Sigmoid colon (tissue), 6 donors: ENCODE measurements at regions not wholly inside any gene's neighbourhood (a gene's known extent, or its start where the extent isn't known, plus 50 kb on each side); places are given as distances from the start of the nearest gene placed in this dataset.

Experiments
- DNase-seq: peaks from one replicate; pipeline ENCODE4 v3.0.0-alpha.2; 2019
- H3K27ac ChIP-seq, 4 donors: fragments of 200-600 bp; sonication (generic); one replicate each; pipeline ENCODE4 v1.5.1; 2016 to 2019; ENCODE audit warnings: mild to moderate bottlenecking in 1 of 4
- H3K27me3 ChIP-seq, 3 donors: fragments of 200-600 bp; sonication (generic); one replicate each; pipeline ENCODE4 v1.5.1; 2019; ENCODE audit warnings: mild to moderate bottlenecking in 1 of 3
- H3K36me3 ChIP-seq, 4 donors: fragments of 200-600 bp; sonication (generic); one replicate each; pipeline ENCODE4 v1.5.1; 2016 to 2019
- H3K4me1 ChIP-seq, 4 donors: fragments of 200-600 bp; sonication (generic); one replicate each; pipeline ENCODE4 v1.5.1; 2017 to 2019
- H3K4me3 ChIP-seq, 4 donors: fragments of 200-600 bp; sonication (generic); one replicate each; pipeline ENCODE4 v1.5.1; 2017 to 2019; ENCODE audit warnings: mild to moderate bottlenecking in 2 of 4, moderate library complexity in 1 of 4
- H3K9me3 ChIP-seq, 4 donors: fragments of 200-600 bp in 3 of 4; sonication (generic) in 3 of 4; one replicate each; pipeline versions ENCODE4 v1.5.1 to v1.6.1; 2013 to 2019
- EP300 ChIP-seq, 4 donors: sonication (generic); formaldehyde crosslinking; IDR thresholded peaks; one replicate each; pipeline ENCODE4 v1.6.1; 2017; ENCODE audit warnings: antibody characterized with exemption in 4 of 4
- POLR2A ChIP-seq, 2 donors: fragments of 450-650 bp; IDR thresholded peaks; one replicate each; pipeline ENCODE4 v1.6.1; 2016; ENCODE audit warnings: antibody characterized with exemption in 2 of 2, mild to moderate bottlenecking in 2 of 2, moderate library complexity in 2 of 2
- POLR2AphosphoS5 ChIP-seq, 4 donors: sonication (generic); formaldehyde crosslinking; IDR thresholded peaks; one replicate each; pipeline ENCODE4 v1.6.1; 2017; ENCODE audit warnings: antibody characterized with exemption in 4 of 4
- WGBS, 2 donors: extraction: QIAGEN DNeasy Blood & Tissue Kit; methylation state at CpG; one replicate each; pipeline ENCODE4 v1.1.7; 2013; 5-methylcytosine and 5-hydroxymethylcytosine counted together
- intact Hi-C: fragments of 100-400 bp; cut with DNase I; formaldehyde crosslinking; loops from one replicate; pipeline ENCODE4 v1.15.1; 2023
- TF ChIP-seq, protein P1 (sequence below), 4 experiments: fragments of 450-650 bp in 3 of 4; fragments of 200-600 bp in 1 of 4; IDR thresholded peaks; one replicate each; pipeline ENCODE4 v1.5.1; 2016 to 2019; ENCODE audit warnings: antibody characterized with exemption in 4 of 4, mild to moderate bottlenecking in 3 of 4, moderate library complexity in 2 of 4
- donor health status: healthy with polysubstance abuse.
- donor health status: healthy.

- no peaks in the 10 kb centered on the region for H3K9me3 ChIP-seq
- no peaks in the 10 kb centered on the region for H3K27me3 ChIP-seq
- peaks cover 0 to 12% (median 0%) of the 10 kb centered on the region in 4 donors for H3K4me1 ChIP-seq
- no peaks in the 10 kb centered on the region for H3K36me3 ChIP-seq
- no peak for DNase-seq
- WGBS, 2 donors, result 56 to 91% methylated on average over 11 of the region's 11 CpGs
- intact Hi-C loops, result no loop called here
- no peak overlapping the region for H3K4me3 ChIP-seq
- no peak for TF ChIP-seq POLR2A (IDR thresholded peaks at IDR 0.05)
- TF ChIP-seq EP300 (IDR thresholded peaks at IDR 0.05), result no peak
- no peak for TF ChIP-seq POLR2AphosphoS5 (IDR thresholded peaks at IDR 0.05)
- TF ChIP-seq, protein P1, sequence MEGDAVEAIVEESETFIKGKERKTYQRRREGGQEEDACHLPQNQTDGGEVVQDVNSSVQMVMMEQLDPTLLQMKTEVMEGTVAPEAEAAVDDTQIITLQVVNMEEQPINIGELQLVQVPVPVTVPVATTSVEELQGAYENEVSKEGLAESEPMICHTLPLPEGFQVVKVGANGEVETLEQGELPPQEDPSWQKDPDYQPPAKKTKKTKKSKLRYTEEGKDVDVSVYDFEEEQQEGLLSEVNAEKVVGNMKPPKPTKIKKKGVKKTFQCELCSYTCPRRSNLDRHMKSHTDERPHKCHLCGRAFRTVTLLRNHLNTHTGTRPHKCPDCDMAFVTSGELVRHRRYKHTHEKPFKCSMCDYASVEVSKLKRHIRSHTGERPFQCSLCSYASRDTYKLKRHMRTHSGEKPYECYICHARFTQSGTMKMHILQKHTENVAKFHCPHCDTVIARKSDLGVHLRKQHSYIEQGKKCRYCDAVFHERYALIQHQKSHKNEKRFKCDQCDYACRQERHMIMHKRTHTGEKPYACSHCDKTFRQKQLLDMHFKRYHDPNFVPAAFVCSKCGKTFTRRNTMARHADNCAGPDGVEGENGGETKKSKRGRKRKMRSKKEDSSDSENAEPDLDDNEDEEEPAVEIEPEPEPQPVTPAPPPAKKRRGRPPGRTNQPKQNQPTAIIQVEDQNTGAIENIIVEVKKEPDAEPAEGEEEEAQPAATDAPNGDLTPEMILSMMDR (IDR thresholded peaks at IDR 0.05), result no peak
- H3K27ac ChIP-seq, result no peak overlapping the region
Observed at GRCh38 chr2:60100034-60100433, 453.4 kb downstream of the BCL11A start.

DNA sequence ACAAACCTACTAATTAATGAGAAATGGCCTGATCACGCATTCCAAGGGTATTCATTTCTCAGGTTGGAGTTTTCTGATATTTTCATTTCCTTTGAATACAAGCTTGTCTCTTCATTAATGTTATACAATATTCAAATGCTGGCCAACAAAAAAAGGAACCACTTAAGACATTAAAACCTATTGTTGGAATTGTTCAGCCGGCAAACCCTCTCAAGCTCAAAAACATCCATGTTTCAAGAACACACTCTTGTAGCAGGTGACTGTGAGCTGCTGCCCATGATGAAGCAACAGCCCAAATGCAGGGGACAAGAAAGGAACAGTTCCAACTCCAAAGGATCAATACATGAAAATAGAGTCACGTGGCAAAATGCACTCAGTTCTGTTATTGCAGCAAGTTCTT is 454.5 kb downstream of the BCL11A start:
- no peak for TF ChIP-seq POLR2A (IDR thresholded peaks at IDR 0.05)
- TF ChIP-seq, protein P1 (IDR thresholded peaks at IDR 0.05), result no peak
- no peak for TF ChIP-seq EP300 (IDR thresholded peaks at IDR 0.05)
- no peak for TF ChIP-seq POLR2AphosphoS5 (IDR thresholded peaks at IDR 0.05)
- no peak for DNase-seq
- intact Hi-C loops, result no loop called here
- Histone ChIP-seq H3K27ac (no peak overlapping the region), H3K36me3 (no peaks in the 10 kb centered on the region), H3K9me3 (no peaks in the 10 kb centered on the region), H3K4me3 (no peak overlapping the region), H3K4me1 (peaks cover 0 to 12% (median 0%) of the 10 kb centered on the region in 4 donors), H3K27me3 (no peaks in the 10 kb centered on the region)
- WGBS, 2 donors, result 72 to 93% methylated on average over 3 of the region's 3 CpGs

DNA sequence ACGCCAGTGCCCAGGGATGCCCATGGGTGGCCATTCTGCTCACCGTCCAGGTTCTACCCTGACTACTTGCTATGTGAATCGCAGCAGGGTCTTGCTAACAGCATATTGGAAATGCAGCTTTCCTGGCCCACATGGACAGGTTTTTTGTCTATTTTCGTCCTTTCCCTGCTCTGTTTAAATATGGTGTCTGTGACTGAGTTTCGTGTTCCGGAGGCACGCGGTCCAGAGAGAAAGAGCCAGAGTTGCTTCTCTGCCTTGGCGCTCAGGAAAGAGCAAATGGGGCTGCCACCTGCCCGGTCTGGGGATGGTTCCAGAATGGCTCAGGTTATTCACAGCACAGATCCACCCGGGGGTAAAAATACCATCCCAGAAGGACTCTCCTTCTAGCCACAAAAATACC is 456.2 kb downstream of the BCL11A start:
- Histone ChIP-seq H3K9me3 (no peaks in the 10 kb centered on the region), H3K27me3 (no peaks in the 10 kb centered on the region), H3K4me3 (no peak overlapping the region), H3K4me1 (peaks cover 0 to 12% (median 0%) of the 10 kb centered on the region in 4 donors), H3K27ac (no peak overlapping the region), H3K36me3 (no peaks in the 10 kb centered on the region)
- intact Hi-C loops, result no loop called here
- DNase-seq, result no peak
- 91% methylated on average over 11 of the region's 11 CpGs for WGBS, 2 donors
- no peak for TF ChIP-seq POLR2A (IDR thresholded peaks at IDR 0.05)
- no peak for TF ChIP-seq POLR2AphosphoS5 (IDR thresholded peaks at IDR 0.05)
- TF ChIP-seq EP300 (IDR thresholded peaks at IDR 0.05), result no peak
- TF ChIP-seq, protein P1 (IDR thresholded peaks at IDR 0.05), result no peak

DNA sequence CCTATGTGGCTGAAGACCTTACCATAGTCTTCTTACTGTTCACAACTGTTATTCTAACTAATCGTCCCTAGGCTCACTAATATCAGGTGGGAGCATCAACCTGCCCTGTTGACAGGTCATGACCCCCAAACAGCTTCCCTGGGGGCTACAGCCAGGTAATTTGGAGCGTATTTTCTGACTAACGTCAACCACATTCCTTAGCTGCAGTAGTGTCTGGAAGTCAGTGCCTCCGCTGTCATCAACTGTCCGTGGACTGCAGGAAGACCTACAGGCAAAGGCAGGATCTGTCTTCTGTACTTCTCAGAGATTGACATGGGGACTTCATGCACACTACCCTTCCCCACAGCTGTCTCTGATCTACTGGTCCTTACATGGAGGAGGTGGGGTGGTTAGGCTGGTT is 456.9 kb downstream of the BCL11A start:
- intact Hi-C loops, result no loop called here
- no peaks in the 10 kb centered on the region for H3K27me3 ChIP-seq
- TF ChIP-seq, protein P1 (IDR thresholded peaks at IDR 0.05), result no peak
- TF ChIP-seq POLR2AphosphoS5 (IDR thresholded peaks at IDR 0.05) (no peak), POLR2A (IDR thresholded peaks at IDR 0.05) (no peak), EP300 (IDR thresholded peaks at IDR 0.05) (no peak)
- H3K4me1 ChIP-seq, result peaks cover 0 to 12% (median 0%) of the 10 kb centered on the region in 4 donors
- WGBS, 2 donors, result 89 to 95% methylated on average over 5 of the region's 5 CpGs
- H3K9me3 ChIP-seq, result no peaks in the 10 kb centered on the region
- no peaks in the 10 kb centered on the region for H3K36me3 ChIP-seq
- H3K4me3 ChIP-seq, result no peak overlapping the region
- H3K27ac ChIP-seq, result no peak overlapping the region
- no peak for DNase-seq

GRCh38 chr2:60095903-60096302 is 457.6 kb downstream of the BCL11A start:
- no peak for TF ChIP-seq POLR2AphosphoS5 (IDR thresholded peaks at IDR 0.05)
- no peak for TF ChIP-seq EP300 (IDR thresholded peaks at IDR 0.05)
- no peak for TF ChIP-seq POLR2A (IDR thresholded peaks at IDR 0.05)
- TF ChIP-seq, protein P1 (IDR thresholded peaks at IDR 0.05), result no peak
- Histone ChIP-seq H3K36me3 (no peaks in the 10 kb centered on the region), H3K4me3 (no peak overlapping the region), H3K27ac (no peak overlapping the region), H3K27me3 (no peaks in the 10 kb centered on the region), H3K9me3 (no peaks in the 10 kb centered on the region), H3K4me1 (peaks cover 0 to 12% (median 0%) of the 10 kb centered on the region in 4 donors)
- no peak for DNase-seq
- 57 to 81% methylated on average over 2 of the region's 2 CpGs for WGBS, 2 donors
- intact Hi-C loops, result no loop called here
